K562 (cell line): ENCODE measurements at regions not wholly inside any gene's neighbourhood (a gene's known extent, or its start where the extent isn't known, plus 50 kb on each side); places are given as distances from the start of the nearest gene placed in this dataset.

Experiments used
- ATAC-seq: fragments of 200-7000 bp; cut with Tn5 transposase; 3 replicates; pipeline ENCODE4 v1.9.1; 2020; ENCODE audit warnings: moderate library complexity
- BruUV-seq: library from RNA; stranded (reverse); fragments of 400-500 nt; replicated peaks from 2 replicates; lab custom pipeline; 2021; lab: Mats Ljungman, UMichigan
- CTCF ChIA-PET: fragments of 300-600 bp; formaldehyde crosslinking; extraction: SDS; loops from one replicate; lab custom pipeline; 2021; ENCODE audit warnings: low intra/inter-chr PET ratio; lab: Yijun Ruan, JAX
- POLR2A ChIA-PET: fragments of 300-600, 350-650 bp; sonication (Branson Sonifier 250); formaldehyde crosslinking; extraction: SDS; loops from one replicate; lab custom pipeline; 2021; ENCODE audit warnings: antibody characterized with exemption, inconsistent platforms; lab: Yijun Ruan, JAX
- DNase-seq, 4 experiments: peaks; one replicate each; pipeline versions ENCODE4 v3.0.0 to v3.0.0-alpha.2; 2011 to 2018; ENCODE audit warnings: low spot score in 3 of 4, mixed read lengths in 3 of 4; ENCODE audit errors: extremely low read depth in 1 of 4
- FAIRE-seq: peaks from 2 replicates; lab custom pipeline; 2011; peaks lifted over from hg19 to GRCh38; lab: Jason Lieb, UNC
- H2AFZ ChIP-seq: 2 replicates; pipeline ENCODE4 v1.6.0; 2011; ENCODE audit warnings: low read depth, low read length, control low read depth, inconsistent platforms
- H3K27ac ChIP-seq: fragments of 200-600 bp; 3 replicates; pipeline ENCODE4 v1.8.0; 2011; ENCODE audit warnings: low read depth, mild to moderate bottlenecking, control low read depth, inconsistent platforms, low read length, moderate library complexity, mixed read lengths; ENCODE audit errors: extremely low read depth
- H3K27me3 ChIP-seq, 2 experiments: fragments of 300-600 bp in 1 of 2; 2 replicates in 1 of 2; 3 replicates in 1 of 2; pipeline versions ENCODE4 v1.6.0 to v1.8.0; 2011; ENCODE audit warnings: inconsistent platforms in 2 of 2, low read length in 2 of 2, mild to moderate bottlenecking in 1 of 2, mixed read lengths in 1 of 2, moderate library complexity in 1 of 2; ENCODE audit not compliant: control insufficient read depth in 2 of 2, insufficient read depth in 2 of 2
- H3K36me3 ChIP-seq: fragments of 300-600 bp; 3 replicates; pipeline ENCODE4 v1.8.0; 2011; ENCODE audit warnings: mild to moderate bottlenecking, low read length, inconsistent platforms; ENCODE audit not compliant: control insufficient read depth, insufficient read depth
- H3K4me1 ChIP-seq, 2 experiments: fragments of 200-600 bp in 1 of 2; replicated peaks in 1 of 2; 2 replicates in 1 of 2; 3 replicates in 1 of 2; pipeline versions ENCODE4 v1.5.1 to v1.8.0; 2011; ENCODE audit warnings: inconsistent platforms in 2 of 2, low read length in 2 of 2, mild to moderate bottlenecking in 1 of 2, mixed read lengths in 1 of 2, moderate library complexity in 1 of 2; ENCODE audit not compliant: control insufficient read depth in 2 of 2, insufficient read depth in 2 of 2
- H3K4me2 ChIP-seq: 2 replicates; pipeline ENCODE4 v1.6.1; 2011; ENCODE audit warnings: low read length, control low read depth, inconsistent platforms, mixed read lengths; ENCODE audit not compliant: insufficient read depth
- H3K4me3 ChIP-seq: fragments of 200-600 bp; sonication (generic), shearing (Covaris generic); 2 replicates; pipeline ENCODE4 v1.5.1; 2016; ENCODE audit warnings: control low read depth, inconsistent platforms
- H3K79me2 ChIP-seq: fragments of 200-600 bp; 3 replicates; pipeline ENCODE4 v1.8.0; 2011; ENCODE audit warnings: low read length, inconsistent platforms; ENCODE audit not compliant: control insufficient read depth, insufficient read depth
- H3K9ac ChIP-seq, 2 experiments: 2 replicates each; pipeline versions ENCODE4 v1.6.0 to v1.6.1; 2011; ENCODE audit warnings: low read depth in 2 of 2, low read length in 2 of 2, control low read depth in 1 of 2, inconsistent platforms in 1 of 2, mild to moderate bottlenecking in 1 of 2, mixed read lengths in 1 of 2; ENCODE audit not compliant: insufficient read depth in 1 of 2
- H3K9me1 ChIP-seq: one replicate; pipeline ENCODE4 v1.6.0; 2011; ENCODE audit warnings: inconsistent platforms, mild to moderate bottlenecking, low read length, moderate library complexity; ENCODE audit not compliant: control insufficient read depth, insufficient read depth
- H3K9me3 ChIP-seq: replicated peaks from 2 replicates; pipeline ENCODE4 v1.5.1; 2011; ENCODE audit warnings: low read depth, low read length, inconsistent platforms; ENCODE audit not compliant: control insufficient read depth, insufficient read depth
- H4K20me1 ChIP-seq: replicated peaks from 2 replicates; pipeline ENCODE4 v1.6.1; 2011; ENCODE audit warnings: low read length, inconsistent platforms, mixed read lengths; ENCODE audit not compliant: control insufficient read depth, insufficient read depth
- ARNT ChIP-seq, 2 experiments: fragments of 450-650 bp; IDR thresholded peaks; 2 replicates each; pipeline ENCODE4 v1.6.1; 2016; ENCODE audit warnings: mild to moderate bottlenecking in 1 of 2
- BRD9 ChIP-seq: fragments of 450-650 bp; IDR thresholded peaks from 2 replicates; pipeline ENCODE4 v1.6.1; 2018; ENCODE audit warnings: low read depth; ENCODE audit not compliant: partially characterized antibody
- CTBP1 ChIP-seq: fragments of 450-650 bp; IDR thresholded peaks from 2 replicates; pipeline ENCODE4 v1.6.1; 2016; ENCODE audit warnings: borderline replicate concordance
- FIP1L1 ChIP-seq: fragments of 200-400 bp; formaldehyde crosslinking; IDR thresholded peaks from 2 replicates; pipeline ENCODE4 v1.6.1; 2018; ENCODE audit warnings: mild to moderate bottlenecking, low read depth, low read length; ENCODE audit not compliant: poor library complexity, severe bottlenecking
- GTF3C2 ChIP-seq: IDR thresholded peaks from 3 replicates; pipeline ENCODE4 v1.6.1; 2011; ENCODE audit warnings: borderline replicate concordance, mild to moderate bottlenecking, moderate library complexity; ENCODE audit not compliant: insufficient read length; ENCODE audit errors: extremely low read depth
- HNRNPLL ChIP-seq: fragments of 200-400 bp; formaldehyde crosslinking; IDR thresholded peaks from 2 replicates; pipeline ENCODE4 v1.6.1; 2017; ENCODE audit warnings: low read length, low read depth, mild to moderate bottlenecking; ENCODE audit not compliant: poor library complexity, severe bottlenecking
- ILK ChIP-seq: fragments of 450-650 bp; IDR thresholded peaks from 2 replicates; pipeline ENCODE4 v1.6.1; 2016; ENCODE audit warnings: missing genetic modification characterization, low read depth, mild to moderate bottlenecking, missing compliant biosample characterization, moderate library complexity, borderline replicate concordance
- MITF ChIP-seq: IDR thresholded peaks from 2 replicates; pipeline ENCODE4 v1.6.1; 2014; ENCODE audit warnings: antibody characterized with exemption
- NFE2L1 ChIP-seq: fragments of 450-650 bp; IDR thresholded peaks from 2 replicates; pipeline ENCODE4 v1.6.1; 2016; ENCODE audit warnings: missing genetic modification characterization, low read depth, mild to moderate bottlenecking, missing compliant biosample characterization, moderate library complexity, borderline replicate concordance
- ZNF311 ChIP-seq: fragments of 250-450 bp; sonication (Bioruptor Pico); IDR thresholded peaks from 2 replicates; pipeline ENCODE4 v1.4.0; 2020; ENCODE audit warnings: mild to moderate bottlenecking, moderate library complexity
- ZNF384 ChIP-seq: IDR thresholded peaks from 2 replicates; pipeline ENCODE4 v1.6.1; 2012; ENCODE audit warnings: low read depth, low read length, improper control_type of control experiment
- ZNF444 ChIP-seq: fragments of 250-450 bp; sonication (Bioruptor Pico); IDR thresholded peaks from 2 replicates; pipeline ENCODE4 v1.4.0; 2020; ENCODE audit warnings: mild to moderate bottlenecking, moderate library complexity
- ZNF589 ChIP-seq: fragments of 200-800 bp; sonication (Bioruptor generic); IDR thresholded peaks from 2 replicates; pipeline ENCODE4 v1.6.1; 2016; ENCODE audit warnings: low read depth, missing genetic modification characterization, missing compliant biosample characterization
- WGBS: fragments of 100-300 bp; shearing (Covaris generic); methylation state at CpG from one replicate; pipeline ENCODE4 v1.1.6; 2016; ENCODE audit warnings: low coverage, mixed read lengths; ENCODE audit not compliant: insufficient coverage; ENCODE audit errors: missing lambda C conversion rate; 5-methylcytosine and 5-hydroxymethylcytosine counted together
- in situ Hi-C: fragments of 300-500 bp; cut with MboI; formaldehyde crosslinking; loops from 4 replicates; pipeline ENCODE4 v1.15.0; 2018; ENCODE audit warnings: inconsistent platforms, mixed read lengths
- intact Hi-C: fragments of 100-400 bp; cut with micrococcal nuclease; formaldehyde crosslinking; loops from 2 replicates; pipeline ENCODE4 v1.14.2; 2022

GRCh38 chr10:3425716-3426115 is 253.1 kb upstream of the PITRM1 start:
- peaks cover 10 to 36% of the 10 kb centered on the region in 2 experiments; a peak in 4 of 5 replicates for H3K27me3 ChIP-seq
- H3K9ac ChIP-seq: no peak overlapping the region
- FAIRE-seq: no peak
- no peak for DNase-seq
- H3K79me2 ChIP-seq: no peaks in the 10 kb centered on the region
- ATAC-seq: no peak
- TF ChIP-seq ZNF444 (CRISPR knock-in tag) (no peak), ARNT (IDR thresholded peaks at IDR 0.05) (no peak), BRD9 (no peak), GTF3C2 (no peak), MITF (no peak), FIP1L1 (no peak), NFE2L1 (tag) (no peak), ZNF311 (CRISPR knock-in tag) (no peak), ZNF589 (CRISPR knock-in tag) (no peak), CTBP1 (no peak), ZNF384 (no peak), ILK (tag) (no peak), HNRNPLL (no peak)
- no TSS peak for BruUV-seq
- ChIA-PET CTCF (no interaction called here), POLR2A (interaction anchor here (0.7 kb wide), 1 partner anchor 28 kb away, joined by 3 read pairs; no protein-coding TSS in a partner anchor)
- H3K9me1 ChIP-seq: no peaks in the 10 kb centered on the region
- no peaks in the 10 kb centered on the region for H3K36me3 ChIP-seq
- H3K4me1 ChIP-seq: 0 out of 5 replicates have a peak, but pooled peaks cover 0 to 2% of the 10 kb centered on the region in 2 experiments
- H4K20me1 ChIP-seq: peaks cover 22% of the 10 kb centered on the region
- H2AFZ ChIP-seq: no peak overlapping the region
- H3K4me3 ChIP-seq: no peak overlapping the region
- no peak overlapping the region for H3K4me2 ChIP-seq
- in situ Hi-C loops (no loop called here), intact Hi-C loops (no loop called here)
- H3K9me3 ChIP-seq: no peaks in the 10 kb centered on the region
- no peak overlapping the region for H3K27ac ChIP-seq
- 11% methylated on average over 6 of the region's 6 CpGs for WGBS
